ENCODE measurements at regions not wholly inside any gene's neighbourhood (a gene's known extent, or its start where the extent isn't known, plus 50 kb on each side); places are given as distances from the start of the nearest gene placed in this dataset.

GRCh38 chr5:30267026-30267425 lies 926.5 kb upstream of the CDH6 start:
- intact Hi-C loops (cut with micrococcal nuclease; ENCODE audit: unreplicated experiment), result no loop called here
- TF ChIP-seq EZH2phosphoT487 (IDR thresholded peaks at IDR 0.05; ENCODE audit: borderline replicate concordance, low read depth, low read length) (no peak), CTCF (conservative IDR thresholded peaks at IDR 0.05; ENCODE audit: low read length) (no peak)
- Histone ChIP-seq H3K9me3 (ENCODE audit: low read length) (no peaks in the 10 kb centered on the region), H3K4me2 (ENCODE audit: low read length) (no peak overlapping the region), H3K9me2 (ENCODE audit: insufficient read depth, low read length) (no peaks in the 10 kb centered on the region), H3K36me3 (ENCODE audit: insufficient read depth, low read length) (no peaks in the 10 kb centered on the region), H3K79me2 (ENCODE audit: insufficient read depth, low read depth, low read length) (no peaks in the 10 kb centered on the region), H3K4me3 (ENCODE audit: low read depth, low read length, poor library complexity, severe bottlenecking) (no peak overlapping the region), H3K4me1 (ENCODE audit: insufficient read depth, low read length, poor library complexity, severe bottlenecking) (no peaks in the 10 kb centered on the region), H4K20me1 (ENCODE audit: insufficient read depth, low read length) (no peaks in the 10 kb centered on the region), H3K27ac (ENCODE audit: low read depth, low read length, poor library complexity, severe bottlenecking) (no peak overlapping the region), H2AFZ (ENCODE audit: low read length) (no peak overlapping the region)
- DNase-seq (ENCODE audit: low spot score), result no peak
- CTCF ChIA-PET (ENCODE audit: unreplicated experiment), result no interaction called here
- BruUV-seq (replicated peaks), result no TSS peak
- POLR2A ChIA-PET, result no interaction called here

GRCh38 chr5:30239331-30240022 lies 954.0 kb upstream of the CDH6 start:
- H3K4me2 ChIP-seq (ENCODE audit: low read length), result no peak overlapping the region
- no peaks in the 10 kb centered on the region for H3K4me1 ChIP-seq (ENCODE audit: insufficient read depth, low read length, poor library complexity, severe bottlenecking)
- H2AFZ ChIP-seq (ENCODE audit: low read length), result no peak overlapping the region
- CTCF ChIA-PET (ENCODE audit: unreplicated experiment), result interaction anchor here (0.6 kb wide), 1 partner anchor 1969 kb away, joined by 3 read pairs; no protein-coding TSS in a partner anchor
- H3K9me2 ChIP-seq (ENCODE audit: insufficient read depth, low read length), result no peaks in the 10 kb centered on the region
- H3K27ac ChIP-seq (ENCODE audit: low read depth, low read length, poor library complexity, severe bottlenecking), result no peak overlapping the region
- BruUV-seq (replicated peaks), result no TSS peak
- H3K4me3 ChIP-seq (ENCODE audit: low read depth, low read length, poor library complexity, severe bottlenecking), result no peak overlapping the region
- no peaks in the 10 kb centered on the region for H3K36me3 ChIP-seq (ENCODE audit: insufficient read depth, low read length)
- intact Hi-C loops (cut with micrococcal nuclease; ENCODE audit: unreplicated experiment), result no loop called here
- H4K20me1 ChIP-seq (ENCODE audit: insufficient read depth, low read length), result no peaks in the 10 kb centered on the region
- TF ChIP-seq EZH2phosphoT487 (IDR thresholded peaks at IDR 0.05; ENCODE audit: borderline replicate concordance, low read depth, low read length) (no peak), CTCF (conservative IDR thresholded peaks at IDR 0.05; ENCODE audit: low read length) (no peak)
- POLR2A ChIA-PET, result no interaction called here
- no peaks in the 10 kb centered on the region for H3K79me2 ChIP-seq (ENCODE audit: insufficient read depth, low read depth, low read length)
- H3K9me3 ChIP-seq (ENCODE audit: low read length), result no peaks in the 10 kb centered on the region
- no peak for DNase-seq (ENCODE audit: low spot score)

GRCh38 chr5:30237189-30237588 lies 956.3 kb upstream of the CDH6 start:
- DNase-seq (ENCODE audit: low spot score), result no peak
- Histone ChIP-seq H2AFZ (ENCODE audit: low read length) (no peak overlapping the region), H4K20me1 (ENCODE audit: insufficient read depth, low read length) (no peaks in the 10 kb centered on the region), H3K4me2 (ENCODE audit: low read length) (no peak overlapping the region), H3K27ac (ENCODE audit: low read depth, low read length, poor library complexity, severe bottlenecking) (no peak overlapping the region), H3K4me3 (ENCODE audit: low read depth, low read length, poor library complexity, severe bottlenecking) (no peak overlapping the region), H3K79me2 (ENCODE audit: insufficient read depth, low read depth, low read length) (no peaks in the 10 kb centered on the region), H3K36me3 (ENCODE audit: insufficient read depth, low read length) (no peaks in the 10 kb centered on the region), H3K9me2 (ENCODE audit: insufficient read depth, low read length) (no peaks in the 10 kb centered on the region), H3K4me1 (ENCODE audit: insufficient read depth, low read length, poor library complexity, severe bottlenecking) (no peaks in the 10 kb centered on the region), H3K9me3 (ENCODE audit: low read length) (peaks cover 3% of the 10 kb centered on the region; the same call in 1 of the 2 replicates)
- intact Hi-C loops (cut with micrococcal nuclease; ENCODE audit: unreplicated experiment), result no loop called here
- BruUV-seq (replicated peaks), result no TSS peak
- ChIA-PET CTCF (ENCODE audit: unreplicated experiment) (no interaction called here), POLR2A (interaction anchor here (0.7 to 1.4 kb wide), 2 partner anchors 44 to 258 kb away, joined by 3 to 5 read pairs; no protein-coding TSS in a partner anchor)
- no peak for TF ChIP-seq CTCF (conservative IDR thresholded peaks at IDR 0.05; ENCODE audit: low read length)
- TF ChIP-seq EZH2phosphoT487 (IDR thresholded peaks at IDR 0.05; ENCODE audit: borderline replicate concordance, low read depth, low read length), result no peak

Data from OCI-LY7 (cell line).